M059J (cell line): ENCODE measurements at regions not wholly inside any gene's neighbourhood (a gene's known extent, or its start where the extent isn't known, plus 50 kb on each side); places are given as distances from the start of the nearest gene placed in this dataset.

Source experiments
- DNase-seq: peaks from one replicate; pipeline ENCODE4 v3.0.0-alpha.2; 2012; ENCODE audit warnings: low read depth

GRCh38 chr7:12783421-12784095, 96.1 kb downstream of the ARL4A start:
- DNase-seq = no peak

- no peak for DNase-seq
These were observed 98.0 kb downstream of the ARL4A start for GRCh38 chr7:12785473-12785872.

- no peak for DNase-seq
These were observed 99.1 kb downstream of the ARL4A start for GRCh38 chr7:12786494-12786893.

- no peak for DNase-seq
These were observed 100.7 kb downstream of the ARL4A start for GRCh38 chr7:12788171-12788570.

GRCh38 chr7:12788591-12788990, 101.2 kb downstream of the ARL4A start:
- no peak for DNase-seq

GRCh38 chr7:12794722-12795302, 107.4 kb downstream of the ARL4A start:
- no peak for DNase-seq

GRCh38 chr7:12796397-12797127, 109.1 kb downstream of the ARL4A start:
- no peak for DNase-seq

GRCh38 chr7:12800486-12800885, 113.1 kb downstream of the ARL4A start:
- DNase-seq = no peak

GRCh38 chr7:12801107-12801506, 113.7 kb downstream of the ARL4A start:
- no peak for DNase-seq

GRCh38 chr7:12802070-12802469, 114.6 kb downstream of the ARL4A start:
- peak; percentile 15 for DNase-seq

- DNase-seq = no peak
These were observed 116.1 kb downstream of the ARL4A start for GRCh38 chr7:12803542-12803941.

- DNase-seq = no peak
These were observed 118.1 kb downstream of the ARL4A start for GRCh38 chr7:12805518-12805928.

- no peak for DNase-seq
These were observed 118.5 kb downstream of the ARL4A start for GRCh38 chr7:12805957-12806356.

- DNase-seq = no peak
These were observed 122.0 kb downstream of the ARL4A start for GRCh38 chr7:12809476-12809875.

GRCh38 chr7:12812111-12812510, 124.7 kb downstream of the ARL4A start:
- DNase-seq = no peak

GRCh38 chr7:12814107-12814506, 126.7 kb downstream of the ARL4A start:
- DNase-seq = no peak

- DNase-seq = peak; percentile 2
These were observed 127.4 kb downstream of the ARL4A start for GRCh38 chr7:12814828-12815227.

- DNase-seq = no peak
These were observed 128.0 kb downstream of the ARL4A start for GRCh38 chr7:12815426-12815825.

GRCh38 chr7:12815871-12816270, 128.4 kb downstream of the ARL4A start:
- DNase-seq = no peak

- no peak for DNase-seq
These were observed 133.3 kb downstream of the ARL4A start for GRCh38 chr7:12820777-12821176.

GRCh38 chr7:12821746-12822145, 134.3 kb downstream of the ARL4A start:
- DNase-seq = no peak

- no peak for DNase-seq
These were observed 138.6 kb downstream of the ARL4A start for GRCh38 chr7:12826079-12826478.

- peak; percentile 14 for DNase-seq
These were observed 139.9 kb downstream of the ARL4A start for GRCh38 chr7:12827219-12827821.
